Loucy (cell line): ENCODE measurements at regions not wholly inside any gene's neighbourhood (a gene's known extent, or its start where the extent isn't known, plus 50 kb on each side); places are given as distances from the start of the nearest gene placed in this dataset.

ENCODE experiments used
- H2AFZ ChIP-seq: fragments of 200-600 bp; sonication (generic); 2 replicates; pipeline ENCODE4 v1.6.0; 2016; ENCODE audit warnings: antibody characterized with exemption, mild to moderate bottlenecking, low read length, moderate library complexity
- H3F3A ChIP-seq: fragments of 200-600 bp; 2 replicates; pipeline ENCODE4 v1.6.0; 2016; ENCODE audit warnings: antibody characterized with exemption, low read depth, mild to moderate bottlenecking
- H3K27me3 ChIP-seq: fragments of 200-600 bp; sonication (generic); 2 replicates; pipeline ENCODE4 v1.6.1; 2014; ENCODE audit warnings: low read length, mild to moderate bottlenecking; ENCODE audit not compliant: insufficient read depth, poor library complexity, severe bottlenecking
- H3K36me3 ChIP-seq: fragments of 200-600 bp; sonication (generic); 2 replicates; pipeline ENCODE4 v1.6.1; 2016; ENCODE audit warnings: low read length; ENCODE audit not compliant: insufficient read depth
- H3K4me1 ChIP-seq: fragments of 200-600 bp; sonication (generic); 2 replicates; pipeline ENCODE4 v1.5.1; 2014; ENCODE audit warnings: low read length, mild to moderate bottlenecking; ENCODE audit not compliant: insufficient read depth, poor library complexity, severe bottlenecking
- H3K4me2 ChIP-seq: fragments of 200-600 bp; sonication (generic); 2 replicates; pipeline ENCODE4 v1.6.0; 2014; ENCODE audit warnings: antibody characterized with exemption, low read length, low read depth, mild to moderate bottlenecking; ENCODE audit not compliant: poor library complexity, severe bottlenecking
- H3K4me3 ChIP-seq: fragments of 200-600 bp; sonication (generic); 2 replicates; pipeline ENCODE4 v1.5.1; 2014; ENCODE audit warnings: low read length, mild to moderate bottlenecking, mixed read lengths; ENCODE audit not compliant: poor library complexity, severe bottlenecking
- H3K79me2 ChIP-seq: fragments of 200-600 bp; sonication (generic); 2 replicates; pipeline ENCODE4 v1.6.1; 2014; ENCODE audit warnings: low read length; ENCODE audit not compliant: insufficient read depth
- H3K9ac ChIP-seq: fragments of 200-600 bp; sonication (generic); 2 replicates; pipeline ENCODE4 v1.6.0; 2014; ENCODE audit warnings: mild to moderate bottlenecking, low read depth, low read length, moderate library complexity; ENCODE audit not compliant: poor library complexity, severe bottlenecking
- H3K9me2 ChIP-seq: fragments of 200-600 bp; sonication (generic); replicated peaks from 2 replicates; pipeline ENCODE4 v1.6.1; 2016; ENCODE audit warnings: low read depth, low read length, mixed read lengths
- H3K9me3 ChIP-seq: fragments of 200-600 bp; sonication (generic); 2 replicates; pipeline ENCODE4 v1.6.1; 2014; ENCODE audit warnings: mild to moderate bottlenecking, antibody characterized with exemption, low read length, low read depth; ENCODE audit not compliant: insufficient read depth
- H4K20me1 ChIP-seq: fragments of 200-600 bp; sonication (generic); 2 replicates; pipeline ENCODE4 v1.6.0; 2014; ENCODE audit warnings: antibody characterized with exemption, low read length, mild to moderate bottlenecking; ENCODE audit not compliant: insufficient read depth, poor library complexity, severe bottlenecking
- EZH2phosphoT487 ChIP-seq: fragments of 200-600 bp; IDR thresholded peaks from 2 replicates; pipeline ENCODE4 v1.6.1; 2018; ENCODE audit warnings: antibody characterized with exemption, mild to moderate bottlenecking, moderate library complexity, borderline replicate concordance
- TF ChIP-seq, protein P1 (sequence below): fragments of 200-600 bp; sonication (generic); conservative IDR thresholded peaks from 2 replicates; pipeline ENCODE4 v1.5.1; 2014; ENCODE audit warnings: mild to moderate bottlenecking, antibody characterized with exemption, low read length

DNA sequence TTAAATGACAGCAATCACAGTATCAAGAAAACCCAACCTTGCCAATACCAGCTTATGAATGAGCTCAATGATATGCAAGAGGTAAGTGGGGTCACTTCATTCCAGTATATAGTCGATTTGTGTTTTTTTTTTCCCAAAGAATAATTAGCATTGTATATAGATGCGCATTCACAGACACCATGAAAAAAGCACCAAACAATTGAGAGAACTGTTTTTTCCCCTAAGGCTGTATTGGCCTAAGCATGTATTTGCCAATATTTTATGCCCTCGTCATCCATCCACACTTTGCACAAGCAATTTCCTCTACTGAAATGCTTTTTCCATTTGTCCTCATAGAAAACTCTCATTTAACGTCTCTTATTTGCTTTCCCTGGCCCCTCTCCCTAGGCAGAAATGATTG is 213.7 kb downstream of the SAMD5 start:
- Histone ChIP-seq H4K20me1 (no peaks in the 10 kb centered on the region), H3K27me3 (no peaks in the 10 kb centered on the region), H3K9ac (no peak overlapping the region), H3K9me3 (peaks cover 18% of the 10 kb centered on the region; the same call in 1 of the 2 replicates), H2AFZ (no peak overlapping the region), H3K9me2 (no peaks in the 10 kb centered on the region), H3K36me3 (no peaks in the 10 kb centered on the region), H3K79me2 (no peaks in the 10 kb centered on the region), H3K4me3 (no peak overlapping the region), H3K4me1 (no peaks in the 10 kb centered on the region), H3K4me2 (no peak overlapping the region), H3F3A (no peaks in the 10 kb centered on the region)
- TF ChIP-seq EZH2phosphoT487, result no peak
- TF ChIP-seq, protein P1, sequence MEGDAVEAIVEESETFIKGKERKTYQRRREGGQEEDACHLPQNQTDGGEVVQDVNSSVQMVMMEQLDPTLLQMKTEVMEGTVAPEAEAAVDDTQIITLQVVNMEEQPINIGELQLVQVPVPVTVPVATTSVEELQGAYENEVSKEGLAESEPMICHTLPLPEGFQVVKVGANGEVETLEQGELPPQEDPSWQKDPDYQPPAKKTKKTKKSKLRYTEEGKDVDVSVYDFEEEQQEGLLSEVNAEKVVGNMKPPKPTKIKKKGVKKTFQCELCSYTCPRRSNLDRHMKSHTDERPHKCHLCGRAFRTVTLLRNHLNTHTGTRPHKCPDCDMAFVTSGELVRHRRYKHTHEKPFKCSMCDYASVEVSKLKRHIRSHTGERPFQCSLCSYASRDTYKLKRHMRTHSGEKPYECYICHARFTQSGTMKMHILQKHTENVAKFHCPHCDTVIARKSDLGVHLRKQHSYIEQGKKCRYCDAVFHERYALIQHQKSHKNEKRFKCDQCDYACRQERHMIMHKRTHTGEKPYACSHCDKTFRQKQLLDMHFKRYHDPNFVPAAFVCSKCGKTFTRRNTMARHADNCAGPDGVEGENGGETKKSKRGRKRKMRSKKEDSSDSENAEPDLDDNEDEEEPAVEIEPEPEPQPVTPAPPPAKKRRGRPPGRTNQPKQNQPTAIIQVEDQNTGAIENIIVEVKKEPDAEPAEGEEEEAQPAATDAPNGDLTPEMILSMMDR, result no peak

DNA sequence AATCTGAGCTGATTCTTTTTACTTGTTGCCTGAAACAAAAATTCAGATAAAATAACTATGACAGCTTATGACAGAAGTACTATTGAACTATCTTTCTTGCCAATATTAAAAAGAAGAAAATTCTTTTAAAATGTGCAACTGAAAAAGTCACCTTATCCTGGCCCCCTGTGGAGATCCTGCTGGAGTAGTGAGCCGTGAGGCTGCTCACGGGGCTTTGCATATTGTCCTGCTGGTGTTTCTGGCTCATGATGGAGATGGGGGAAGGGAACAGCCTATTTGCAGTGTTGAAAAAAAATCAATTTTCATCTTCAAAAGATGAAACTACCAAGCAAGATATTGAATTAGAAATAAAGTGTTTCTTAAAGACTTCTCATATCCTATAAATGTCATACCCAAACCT is 216.0 kb downstream of the SAMD5 start:
- Histone ChIP-seq H3K9me2 (no peaks in the 10 kb centered on the region), H3K9ac (no peak overlapping the region), H3F3A (no peaks in the 10 kb centered on the region), H3K4me1 (no peaks in the 10 kb centered on the region), H3K4me3 (no peak overlapping the region), H2AFZ (no peak overlapping the region), H3K27me3 (no peaks in the 10 kb centered on the region), H3K9me3 (peaks cover 18% of the 10 kb centered on the region; the same call in 1 of the 2 replicates), H3K4me2 (no peak overlapping the region), H3K79me2 (no peaks in the 10 kb centered on the region), H4K20me1 (no peaks in the 10 kb centered on the region), H3K36me3 (no peaks in the 10 kb centered on the region)
- TF ChIP-seq, protein P1, result no peak
- TF ChIP-seq EZH2phosphoT487, result no peak

DNA sequence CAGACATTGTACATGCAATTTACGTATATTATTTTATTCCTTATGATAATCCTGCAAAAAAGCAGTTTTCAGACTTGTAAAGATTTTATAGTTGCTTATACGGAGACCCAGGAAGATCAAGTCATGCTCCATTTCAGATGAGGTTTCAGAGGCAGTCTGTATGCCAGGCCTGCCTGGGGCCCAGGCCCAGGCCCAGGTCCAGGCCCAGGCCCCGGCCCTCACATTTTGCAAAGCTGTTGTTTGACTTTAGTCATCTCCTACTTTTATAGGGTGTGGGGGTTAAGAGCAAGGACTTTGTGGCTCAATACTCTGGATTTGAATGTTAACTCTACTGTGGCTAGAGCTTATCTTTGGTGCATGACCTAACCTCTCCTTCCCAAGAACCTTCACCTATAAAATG is 217.9 kb downstream of the SAMD5 start:
- no peak overlapping the region for H3K4me3 ChIP-seq
- no peaks in the 10 kb centered on the region for H3K36me3 ChIP-seq
- TF ChIP-seq, protein P1, result no peak
- TF ChIP-seq EZH2phosphoT487, result no peak
- no peaks in the 10 kb centered on the region for H3K4me1 ChIP-seq
- H3K9me2 ChIP-seq, result no peaks in the 10 kb centered on the region
- no peaks in the 10 kb centered on the region for H3K27me3 ChIP-seq
- no peak overlapping the region for H2AFZ ChIP-seq
- no peak overlapping the region for H3K9ac ChIP-seq
- no peaks in the 10 kb centered on the region for H3K79me2 ChIP-seq
- no peak overlapping the region for H3K4me2 ChIP-seq
- H3F3A ChIP-seq, result no peaks in the 10 kb centered on the region
- H3K9me3 ChIP-seq, result peaks cover 18% of the 10 kb centered on the region; the same call in 1 of the 2 replicates
- no peaks in the 10 kb centered on the region for H4K20me1 ChIP-seq
